T-helper 17 cell (primary cell): ENCODE measurements at regions not wholly inside any gene's neighbourhood (a gene's known extent, or its start where the extent isn't known, plus 50 kb on each side); places are given as distances from the start of the nearest gene placed in this dataset.

Experiments used
- ATAC-seq: fragments of 150-1000 bp; cut with Tn5 transposase; 2 replicates; pipeline ENCODE4 v1.10.0; 2021; ENCODE audit warnings: mild to moderate bottlenecking, moderate library complexity
- DNase-seq, 3 donors: peaks; one replicate each; pipeline versions ENCODE4 v3.0.0 to v3.0.0-alpha.2; 2020 to 2021
- H3K9me3 ChIP-seq: one replicate; pipeline ENCODE4 v1.7.0; 2013; ENCODE audit warnings: low read length, mild to moderate bottlenecking; ENCODE audit not compliant: control insufficient read depth, poor library complexity, severe bottlenecking
- H3K27ac Mint-ChIP-seq: one replicate; pipeline ENCODE4 v1.8.0; 2022; ENCODE audit warnings: mild to moderate bottlenecking, moderate library complexity, mixed read lengths
- H3K27me3 Mint-ChIP-seq: one replicate; pipeline ENCODE4 v1.8.0; 2022; ENCODE audit warnings: mixed read lengths
- H3K36me3 Mint-ChIP-seq: one replicate; pipeline ENCODE4 v1.8.0; 2022; ENCODE audit warnings: low read depth, mixed read lengths
- H3K4me1 Mint-ChIP-seq: one replicate; pipeline ENCODE4 v1.8.0; 2022; ENCODE audit warnings: mild to moderate bottlenecking, mixed read lengths
- H3K4me3 Mint-ChIP-seq: one replicate; pipeline ENCODE4 v1.8.0; 2022; ENCODE audit warnings: mild to moderate bottlenecking, moderate library complexity, mixed read lengths

- Mint-ChIP-seq H3K4me1 (no peaks in the 10 kb centered on the region), H3K27me3 (peaks cover 8% of the 10 kb centered on the region), H3K36me3 (no peaks in the 10 kb centered on the region), H3K4me3 (no peak overlapping the region), H3K27ac (no peak overlapping the region)
- no peak for ATAC-seq
- H3K9me3 ChIP-seq, result no peaks in the 10 kb centered on the region
- DNase-seq, result no peak
Observed at GRCh38 chr10:131781791-131782190, 119.0 kb upstream of the PPP2R2D start.

GRCh38 chr10:131784363-131785120 is 116.3 kb upstream of the PPP2R2D start:
- Mint-ChIP-seq H3K36me3 (no peaks in the 10 kb centered on the region), H3K4me1 (peaks cover 2% of the 10 kb centered on the region), H3K27ac (no peak overlapping the region), H3K4me3 (no peak overlapping the region), H3K27me3 (peaks cover 22% of the 10 kb centered on the region)
- DNase-seq (no peak), ATAC-seq (no peak)
- no peaks in the 10 kb centered on the region for H3K9me3 ChIP-seq

- DNase-seq (no peak), ATAC-seq (no peak)
- Mint-ChIP-seq H3K36me3 (no peaks in the 10 kb centered on the region), H3K27me3 (peaks cover 26% of the 10 kb centered on the region), H3K4me1 (peaks cover 2% of the 10 kb centered on the region), H3K4me3 (no peak overlapping the region), H3K27ac (no peak overlapping the region)
- H3K9me3 ChIP-seq, result no peaks in the 10 kb centered on the region
Observed at GRCh38 chr10:131785121-131785460, 115.7 kb upstream of the PPP2R2D start.

GRCh38 chr10:131786756-131787605 is 113.8 kb upstream of the PPP2R2D start:
- ATAC-seq (no peak), DNase-seq (no peak)
- H3K9me3 ChIP-seq, result no peaks in the 10 kb centered on the region
- H3K27me3 Mint-ChIP-seq, result peaks cover 35% of the 10 kb centered on the region
- H3K4me3 Mint-ChIP-seq, result no peak overlapping the region
- peaks cover 2% of the 10 kb centered on the region for H3K4me1 Mint-ChIP-seq
- H3K27ac Mint-ChIP-seq, result no peak overlapping the region
- H3K36me3 Mint-ChIP-seq, result no peaks in the 10 kb centered on the region

- no peak for DNase-seq
- Mint-ChIP-seq H3K4me3 (no peak overlapping the region), H3K36me3 (no peaks in the 10 kb centered on the region), H3K4me1 (peaks cover 2% of the 10 kb centered on the region), H3K27ac (no peak overlapping the region), H3K27me3 (peaks cover 36% of the 10 kb centered on the region)
- no peak for ATAC-seq
- no peaks in the 10 kb centered on the region for H3K9me3 ChIP-seq
Observed at GRCh38 chr10:131787961-131788360, 112.8 kb upstream of the PPP2R2D start.

- ATAC-seq, result no peak
- Mint-ChIP-seq H3K27ac (no peak overlapping the region), H3K4me3 (no peak overlapping the region), H3K4me1 (peaks cover 2% of the 10 kb centered on the region), H3K36me3 (no peaks in the 10 kb centered on the region), H3K27me3 (peaks cover 36% of the 10 kb centered on the region)
- no peak for DNase-seq
- no peaks in the 10 kb centered on the region for H3K9me3 ChIP-seq
Observed at GRCh38 chr10:131788386-131788785, 112.4 kb upstream of the PPP2R2D start.

- no peaks in the 10 kb centered on the region for H3K36me3 Mint-ChIP-seq
- no peak overlapping the region for H3K27ac Mint-ChIP-seq
- peaks cover 2% of the 10 kb centered on the region for H3K4me1 Mint-ChIP-seq
- H3K9me3 ChIP-seq, result no peaks in the 10 kb centered on the region
- H3K27me3 Mint-ChIP-seq, result peaks cover 36% of the 10 kb centered on the region
- no peak for ATAC-seq
- DNase-seq, result no peak
- no peak overlapping the region for H3K4me3 Mint-ChIP-seq
Observed at GRCh38 chr10:131789516-131789915, 111.3 kb upstream of the PPP2R2D start.

GRCh38 chr10:131790021-131790420 is 110.8 kb upstream of the PPP2R2D start:
- no peak for ATAC-seq
- Mint-ChIP-seq H3K4me1 (peaks cover 2% of the 10 kb centered on the region), H3K4me3 (no peak overlapping the region), H3K36me3 (no peaks in the 10 kb centered on the region), H3K27me3 (peaks cover 38% of the 10 kb centered on the region), H3K27ac (no peak overlapping the region)
- no peaks in the 10 kb centered on the region for H3K9me3 ChIP-seq
- DNase-seq, result no peak

GRCh38 chr10:131792011-131792651 is 108.7 kb upstream of the PPP2R2D start:
- no peaks in the 10 kb centered on the region for H3K36me3 Mint-ChIP-seq
- no peaks in the 10 kb centered on the region for H3K9me3 ChIP-seq
- peaks cover 34% of the 10 kb centered on the region for H3K27me3 Mint-ChIP-seq
- no peak for ATAC-seq
- DNase-seq, result no peak
- no peak overlapping the region for H3K27ac Mint-ChIP-seq
- H3K4me1 Mint-ChIP-seq, result peaks cover 2% of the 10 kb centered on the region
- no peak overlapping the region for H3K4me3 Mint-ChIP-seq

- DNase-seq, result no peak
- Mint-ChIP-seq H3K4me3 (no peak overlapping the region), H3K36me3 (no peaks in the 10 kb centered on the region), H3K27ac (no peak overlapping the region), H3K4me1 (peaks cover 2% of the 10 kb centered on the region), H3K27me3 (peaks cover 34% of the 10 kb centered on the region)
- no peak for ATAC-seq
- no peaks in the 10 kb centered on the region for H3K9me3 ChIP-seq
Observed at GRCh38 chr10:131792809-131793208, 108.0 kb upstream of the PPP2R2D start.

GRCh38 chr10:131795761-131796160 is 105.0 kb upstream of the PPP2R2D start:
- no peak for ATAC-seq
- no peaks in the 10 kb centered on the region for H3K36me3 Mint-ChIP-seq

GRCh38 chr10:131797626-131798025 is 103.2 kb upstream of the PPP2R2D start:
- DNase-seq (no peak), ATAC-seq (no peak)
- Mint-ChIP-seq H3K4me3 (no peak overlapping the region), H3K27me3 (peaks cover 6% of the 10 kb centered on the region), H3K27ac (no peak overlapping the region), H3K4me1 (no peaks in the 10 kb centered on the region), H3K36me3 (no peaks in the 10 kb centered on the region)
- no peaks in the 10 kb centered on the region for H3K9me3 ChIP-seq

More at GRCh38 chr10:131795761-131796160, 105.0 kb upstream of the PPP2R2D start:
- Mint-ChIP-seq H3K27ac (no peak overlapping the region), H3K4me1 (no peaks in the 10 kb centered on the region), H3K4me3 (no peak overlapping the region), H3K27me3 (peaks cover 11% of the 10 kb centered on the region)
- no peaks in the 10 kb centered on the region for H3K9me3 ChIP-seq
- no peak for DNase-seq

- no peaks in the 10 kb centered on the region for H3K9me3 ChIP-seq
- H3K36me3 Mint-ChIP-seq, result no peaks in the 10 kb centered on the region
- DNase-seq, result no peak
- H3K27ac Mint-ChIP-seq, result no peak overlapping the region
- H3K4me3 Mint-ChIP-seq, result no peak overlapping the region
- H3K27me3 Mint-ChIP-seq, result peaks cover 9% of the 10 kb centered on the region
- H3K4me1 Mint-ChIP-seq, result no peaks in the 10 kb centered on the region
- no peak for ATAC-seq
Observed at GRCh38 chr10:131799429-131799828, 101.4 kb upstream of the PPP2R2D start.
